B cell (primary cell): ENCODE measurements at regions not wholly inside any gene's neighbourhood (a gene's known extent, or its start where the extent isn't known, plus 50 kb on each side); places are given as distances from the start of the nearest gene placed in this dataset.
A peak's percentile ranks its signal among the peaks of the same experiment; 100 is the strongest.

Experiments used
- ATAC-seq: fragments of 200-7000 bp; cut with Tn5 transposase; one replicate; pipeline ENCODE4 v1.10.0; 2021; ENCODE audit warnings: low read depth, mild to moderate bottlenecking, moderate number of reproducible peaks, moderate library complexity
- CTCF ChIA-PET: fragments of 350-600 bp; sonication (Branson Sonifier 250); formaldehyde crosslinking; loops from one replicate; lab custom pipeline; 2021; ENCODE audit warnings: antibody characterized with exemption, inconsistent platforms; lab: Charles Lee
- POLR2A ChIA-PET: fragments of 350-600 bp; sonication (Branson Sonifier 250); formaldehyde crosslinking; loops from one replicate; lab custom pipeline; 2021; ENCODE audit warnings: antibody characterized with exemption; lab: Charles Lee
- DNase-seq: peaks from one replicate; pipeline ENCODE4 v3.0.0; 2013
- H2AFZ ChIP-seq: 2 replicates; pipeline ENCODE4 v1.6.1; 2012; ENCODE audit warnings: mild to moderate bottlenecking, low read depth, low read length; ENCODE audit not compliant: insufficient read depth, poor library complexity, severe bottlenecking
- H3K27ac ChIP-seq, 2 donors: 1 replicate in 1 of 2; 2 replicates in 1 of 2; pipeline ENCODE4 v1.5.1; 2012 to 2013; ENCODE audit warnings: low read length in 2 of 2, mild to moderate bottlenecking in 2 of 2, moderate library complexity in 1 of 2
- H3K27me3 ChIP-seq, 4 experiments: fragments of 200-600 bp in 1 of 4; sonication (generic) in 1 of 4; replicated peaks in 1 of 4; 1 replicate in 2 of 4; 2 replicates in 2 of 4; pipeline versions ENCODE4 v1.6.1 to v1.7.0; 2013 to 2016; ENCODE audit warnings: low read length in 3 of 4, mild to moderate bottlenecking in 2 of 4, mixed read lengths in 1 of 4, moderate library complexity in 1 of 4; ENCODE audit not compliant: insufficient read depth in 4 of 4, control insufficient read depth in 3 of 4; ENCODE audit errors: control extremely low read depth in 1 of 4
- H3K36me3 ChIP-seq, 2 experiments: replicated peaks in 1 of 2; 1 replicate in 1 of 2; 2 replicates in 1 of 2; pipeline versions ENCODE4 v1.6.1 to v1.7.1; 2013; ENCODE audit warnings: low read length in 1 of 2; ENCODE audit not compliant: insufficient read depth in 2 of 2, control insufficient read depth in 1 of 2; ENCODE audit errors: control extremely low read depth in 1 of 2, extremely low read depth in 1 of 2
- H3K4me1 ChIP-seq, 2 donors: fragments of 200-600 bp in 1 of 2; sonication (generic) in 1 of 2; 1 replicate in 1 of 2; 2 replicates in 1 of 2; pipeline versions ENCODE4 v1.5.1 to v1.6.1; 2013 to 2017; ENCODE audit warnings: low read length in 2 of 2; ENCODE audit not compliant: control insufficient read depth in 2 of 2, insufficient read depth in 2 of 2
- H3K4me2 ChIP-seq: replicated peaks from 2 replicates; pipeline ENCODE3; 2012; ENCODE audit warnings: mild to moderate bottlenecking, low read depth, low read length; ENCODE audit not compliant: poor library complexity, severe bottlenecking
- H3K4me3 ChIP-seq, 5 experiments: fragments of 200-600 bp in 1 of 5; sonication (generic) in 1 of 5; 1 replicate in 3 of 5; 2 replicates in 2 of 5; pipeline versions ENCODE4 v1.5.1 to v1.7.0; 2011 to 2016; ENCODE audit warnings: low read length in 4 of 5, mild to moderate bottlenecking in 4 of 5, low read depth in 2 of 5, control low read depth in 1 of 5, moderate library complexity in 1 of 5; ENCODE audit not compliant: insufficient read depth in 1 of 5; ENCODE audit errors: control extremely low read depth in 1 of 5, extremely low read depth in 1 of 5
- H3K79me2 ChIP-seq: fragments of 200-600 bp; sonication (generic); one replicate; pipeline ENCODE4 v1.6.0; 2016; ENCODE audit warnings: low read length; ENCODE audit not compliant: control insufficient read depth, insufficient read depth
- H3K9ac ChIP-seq: fragments of 200-600 bp; sonication (generic); 2 replicates; pipeline ENCODE4 v1.6.1; 2017; ENCODE audit warnings: mild to moderate bottlenecking, low read length, moderate library complexity
- H3K9me3 ChIP-seq, 3 donors: one replicate each; pipeline versions ENCODE4 v1.6.1 to v1.7.1; 2013; ENCODE audit warnings: low read length in 2 of 3; ENCODE audit not compliant: control insufficient read depth in 2 of 3, insufficient read depth in 1 of 3; ENCODE audit errors: control extremely low read depth in 1 of 3
- H4K20me1 ChIP-seq: 2 replicates; pipeline ENCODE4 v1.6.0; 2012; ENCODE audit warnings: mild to moderate bottlenecking, low read length; ENCODE audit not compliant: insufficient read depth, control insufficient read depth, poor library complexity, severe bottlenecking
- H3K27ac Mint-ChIP-seq: one replicate; pipeline ENCODE4 v1.8.0; 2021; ENCODE audit warnings: mixed read lengths
- H3K27me3 Mint-ChIP-seq: one replicate; pipeline ENCODE4 v1.8.0; 2021; ENCODE audit warnings: mixed read lengths
- H3K4me1 Mint-ChIP-seq: one replicate; pipeline ENCODE4 v1.8.0; 2021; ENCODE audit warnings: mixed read lengths
- H3K4me3 Mint-ChIP-seq: one replicate; pipeline ENCODE4 v1.8.0; 2021; ENCODE audit warnings: mixed read lengths
- H3K9me3 Mint-ChIP-seq: one replicate; pipeline ENCODE4 v1.8.0; 2022; ENCODE audit warnings: mixed read lengths; ENCODE audit not compliant: insufficient read depth
- EZH2 ChIP-seq: IDR thresholded peaks from 2 replicates; pipeline ENCODE4 v1.6.1; 2012; ENCODE audit warnings: borderline replicate concordance, low read depth, mild to moderate bottlenecking, moderate library complexity, low read length; ENCODE audit not compliant: insufficient read depth, poor library complexity, severe bottlenecking
- WGBS: methylation state at CpG from one replicate; pipeline ENCODE4 v1.1.5; 2013; ENCODE audit warnings: missing lambda C conversion rate; ENCODE audit not compliant: insufficient coverage; 5-methylcytosine and 5-hydroxymethylcytosine counted together
- intact Hi-C: fragments of 100-400 bp; cut with micrococcal nuclease; formaldehyde crosslinking; loops from one replicate; pipeline ENCODE4 v1.10.0; 2022
- TF ChIP-seq, protein P1 (sequence below): fragments of 200-600 bp; IDR thresholded peaks from one replicate; pipeline ENCODE4 v1.8.0; 2022; ENCODE audit warnings: antibody characterized with exemption, mild to moderate bottlenecking

DNA sequence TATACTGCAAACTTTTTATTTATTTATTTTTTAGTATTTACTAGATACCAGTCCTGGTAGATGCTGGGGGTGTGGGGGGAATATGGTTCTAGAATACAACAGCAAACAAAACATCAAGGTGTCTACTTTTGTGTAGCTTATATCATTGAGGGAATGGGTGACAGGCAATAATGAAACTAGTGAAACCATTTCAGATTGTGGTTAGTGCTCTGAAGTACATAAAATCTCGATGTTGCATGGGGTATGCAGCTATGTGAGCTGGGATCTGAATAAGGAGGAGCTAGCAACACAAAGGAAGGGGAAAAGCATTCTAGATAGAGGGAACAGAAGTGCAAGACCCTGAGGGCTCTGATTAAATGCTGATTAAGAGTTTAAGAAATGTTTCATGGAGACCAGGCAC is 103.5 kb downstream of the WT1 start:
- Histone ChIP-seq H3K27me3 (peaks cover 0 to 30% (median 7%) of the 10 kb centered on the region in 4 experiments), H2AFZ (no peak overlapping the region), H3K27ac (no peak overlapping the region), H3K9me3 (peaks cover 0 to 9% (median 0%) of the 10 kb centered on the region in 3 donors), H3K9ac (no peak overlapping the region), H3K4me1 (peaks cover 0 to 11% of the 10 kb centered on the region in 2 donors), H4K20me1 (no peaks in the 10 kb centered on the region), H3K36me3 (no peaks in the 10 kb centered on the region), H3K4me2 (no peak overlapping the region), H3K4me3 (no peak overlapping the region), H3K79me2 (no peaks in the 10 kb centered on the region)
- H3K27me3 Mint-ChIP-seq, result peaks cover 49% of the 10 kb centered on the region
- H3K27ac Mint-ChIP-seq, result no peak overlapping the region
- DNase-seq (no peak), ATAC-seq (no peak)
- ChIA-PET POLR2A (no interaction called here), CTCF (no interaction called here)
- intact Hi-C loops, result no loop called here
- TF ChIP-seq, protein P1, sequence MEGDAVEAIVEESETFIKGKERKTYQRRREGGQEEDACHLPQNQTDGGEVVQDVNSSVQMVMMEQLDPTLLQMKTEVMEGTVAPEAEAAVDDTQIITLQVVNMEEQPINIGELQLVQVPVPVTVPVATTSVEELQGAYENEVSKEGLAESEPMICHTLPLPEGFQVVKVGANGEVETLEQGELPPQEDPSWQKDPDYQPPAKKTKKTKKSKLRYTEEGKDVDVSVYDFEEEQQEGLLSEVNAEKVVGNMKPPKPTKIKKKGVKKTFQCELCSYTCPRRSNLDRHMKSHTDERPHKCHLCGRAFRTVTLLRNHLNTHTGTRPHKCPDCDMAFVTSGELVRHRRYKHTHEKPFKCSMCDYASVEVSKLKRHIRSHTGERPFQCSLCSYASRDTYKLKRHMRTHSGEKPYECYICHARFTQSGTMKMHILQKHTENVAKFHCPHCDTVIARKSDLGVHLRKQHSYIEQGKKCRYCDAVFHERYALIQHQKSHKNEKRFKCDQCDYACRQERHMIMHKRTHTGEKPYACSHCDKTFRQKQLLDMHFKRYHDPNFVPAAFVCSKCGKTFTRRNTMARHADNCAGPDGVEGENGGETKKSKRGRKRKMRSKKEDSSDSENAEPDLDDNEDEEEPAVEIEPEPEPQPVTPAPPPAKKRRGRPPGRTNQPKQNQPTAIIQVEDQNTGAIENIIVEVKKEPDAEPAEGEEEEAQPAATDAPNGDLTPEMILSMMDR, result no peak
- no peak for TF ChIP-seq EZH2
- H3K4me3 Mint-ChIP-seq, result peak overlapping the region; percentile 35
- WGBS, result 58% methylated on average over 1 of the region's 1 CpG
- no peaks in the 10 kb centered on the region for H3K9me3 Mint-ChIP-seq
- peaks cover 7% of the 10 kb centered on the region for H3K4me1 Mint-ChIP-seq

DNA sequence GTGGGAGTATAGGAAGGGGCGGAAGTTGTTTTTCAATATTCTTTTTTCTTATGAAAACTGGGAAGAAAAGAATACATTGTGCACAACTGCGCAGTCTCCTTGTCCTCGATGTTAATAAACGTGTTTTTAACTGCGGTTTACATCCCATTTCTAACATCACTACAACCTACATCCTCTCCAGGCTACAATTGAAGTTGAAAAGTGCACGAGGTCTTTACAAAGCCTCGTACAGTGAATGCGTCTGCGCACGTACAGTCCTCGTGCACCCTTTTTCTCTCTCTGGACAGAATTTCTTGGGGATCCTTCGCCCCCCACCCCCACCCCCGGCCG is 102.4 kb downstream of the WT1 start:
- no peak for DNase-seq
- POLR2A ChIA-PET, result no interaction called here
- Mint-ChIP-seq H3K27ac (no peak overlapping the region), H3K4me1 (peaks cover 7% of the 10 kb centered on the region), H3K27me3 (peaks cover 52% of the 10 kb centered on the region), H3K9me3 (no peaks in the 10 kb centered on the region), H3K4me3 (peak overlapping the region; percentile 75)
- H4K20me1 ChIP-seq, result no peaks in the 10 kb centered on the region
- H3K4me1 ChIP-seq, result peaks cover 0 to 11% of the 10 kb centered on the region in 2 donors
- H2AFZ ChIP-seq, result peak overlapping the region; percentile 64
- peak overlapping the region in 3 of 5 experiments; percentile 23 to 39 (median 37) for H3K4me3 ChIP-seq
- no peak for ATAC-seq
- intact Hi-C loops, result no loop called here
- no peaks in the 10 kb centered on the region for H3K79me2 ChIP-seq
- TF ChIP-seq EZH2, result no peak
- CTCF ChIA-PET, result interaction anchor here (0.6 to 1.0 kb wide), 4 partner anchors 25 to 459 kb away, joined by 4 to 5 read pairs (median 4); no protein-coding TSS in a partner anchor
- peak overlapping the region; percentile 72 for H3K4me2 ChIP-seq
- no peak overlapping the region for H3K27ac ChIP-seq
- 9% methylated on average over 11 of the region's 14 CpGs for WGBS
- peaks cover 0 to 30% (median 7%) of the 10 kb centered on the region in 4 experiments for H3K27me3 ChIP-seq
- peak overlapping the region; percentile 26 for H3K9ac ChIP-seq
- H3K36me3 ChIP-seq, result no peaks in the 10 kb centered on the region
- H3K9me3 ChIP-seq, result peaks cover 0 to 9% (median 0%) of the 10 kb centered on the region in 3 donors
